ENCODE measurements at regions not wholly inside any gene's neighbourhood (a gene's known extent, or its start where the extent isn't known, plus 50 kb on each side); places are given as distances from the start of the nearest gene placed in this dataset.
"Not testable (repeated sequence)": the region's sequence is repeated elsewhere in the genome, so short reads cannot be mapped to it uniquely, and the experiment has no call there.

- intact Hi-C loops (cut with DNase I; ENCODE audit: low total_unique reads) (no loop called here), in situ Hi-C loops (cut with MboI; ENCODE audit: low pct_ligation_motif_present in 1 of 4, low pct_unique_long_range_greater_than_20kb in 1 of 4, low sequenced_read_pairs in 3 of 4) (no loop called here)
- no peak overlapping the region for H3K27ac ChIP-seq
- H3K4me1 ChIP-seq, result no peaks in the 10 kb centered on the region
- H3K4me3 ChIP-seq, result no peak overlapping the region
- no peaks in the 10 kb centered on the region for H3K27me3 ChIP-seq
- no peaks in the 10 kb centered on the region for H3K36me3 ChIP-seq
- no peaks in the 10 kb centered on the region for H3K9me3 ChIP-seq
- TF ChIP-seq, protein P1, sequence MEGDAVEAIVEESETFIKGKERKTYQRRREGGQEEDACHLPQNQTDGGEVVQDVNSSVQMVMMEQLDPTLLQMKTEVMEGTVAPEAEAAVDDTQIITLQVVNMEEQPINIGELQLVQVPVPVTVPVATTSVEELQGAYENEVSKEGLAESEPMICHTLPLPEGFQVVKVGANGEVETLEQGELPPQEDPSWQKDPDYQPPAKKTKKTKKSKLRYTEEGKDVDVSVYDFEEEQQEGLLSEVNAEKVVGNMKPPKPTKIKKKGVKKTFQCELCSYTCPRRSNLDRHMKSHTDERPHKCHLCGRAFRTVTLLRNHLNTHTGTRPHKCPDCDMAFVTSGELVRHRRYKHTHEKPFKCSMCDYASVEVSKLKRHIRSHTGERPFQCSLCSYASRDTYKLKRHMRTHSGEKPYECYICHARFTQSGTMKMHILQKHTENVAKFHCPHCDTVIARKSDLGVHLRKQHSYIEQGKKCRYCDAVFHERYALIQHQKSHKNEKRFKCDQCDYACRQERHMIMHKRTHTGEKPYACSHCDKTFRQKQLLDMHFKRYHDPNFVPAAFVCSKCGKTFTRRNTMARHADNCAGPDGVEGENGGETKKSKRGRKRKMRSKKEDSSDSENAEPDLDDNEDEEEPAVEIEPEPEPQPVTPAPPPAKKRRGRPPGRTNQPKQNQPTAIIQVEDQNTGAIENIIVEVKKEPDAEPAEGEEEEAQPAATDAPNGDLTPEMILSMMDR (IDR thresholded peaks at IDR 0.05), result no peak
- TF ChIP-seq POLR2A (IDR thresholded peaks at IDR 0.05) (no peak), EP300 (IDR thresholded peaks at IDR 0.05; ENCODE audit: low read depth) (no peak), POLR2AphosphoS5 (IDR thresholded peaks at IDR 0.05) (no peak)
- 88 to 100% methylated on average over 1 to 6 of the region's 6 CpGs for WGBS, 2 donors (ENCODE audit: low coverage in 1 of 2)
- no peak for DNase-seq
These were observed 488.7 kb downstream of the JRKL start for GRCh38 chr11:96878299-96879051.

DNA sequence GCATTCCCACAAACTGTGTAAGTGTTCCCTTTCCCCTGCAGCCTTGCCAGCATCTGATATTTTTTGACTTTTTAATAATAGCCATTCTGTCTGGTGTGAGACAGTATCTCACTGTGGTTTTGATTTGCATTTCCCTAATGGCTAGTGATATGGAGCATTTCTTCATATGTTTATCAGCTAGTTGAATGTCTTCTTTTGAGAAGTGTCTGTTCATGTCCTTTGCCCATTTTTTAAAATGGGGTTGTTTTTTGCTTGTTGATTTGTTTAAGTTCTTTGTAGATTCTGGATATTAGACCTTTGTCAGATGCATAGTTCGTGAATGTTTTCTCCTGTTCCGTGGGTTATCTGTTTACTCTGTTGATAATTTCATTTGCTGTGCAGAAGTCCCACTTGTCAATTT lies 492.8 kb downstream of the JRKL start:
- WGBS, 2 donors (ENCODE audit: low coverage in 1 of 2), result 64 to 75% methylated on average over 2 of the region's 2 CpGs
- DNase-seq; H3K4me1 ChIP-seq; H3K9me3 ChIP-seq; intact Hi-C loops (cut with DNase I; ENCODE audit: low total_unique reads); in situ Hi-C loops (cut with MboI; ENCODE audit: low pct_ligation_motif_present in 1 of 4, low pct_unique_long_range_greater_than_20kb in 1 of 4, low sequenced_read_pairs in 3 of 4); H3K27me3 ChIP-seq; H3K27ac ChIP-seq; H3K36me3 ChIP-seq; H3K4me3 ChIP-seq: not testable (repeated sequence)

DNA sequence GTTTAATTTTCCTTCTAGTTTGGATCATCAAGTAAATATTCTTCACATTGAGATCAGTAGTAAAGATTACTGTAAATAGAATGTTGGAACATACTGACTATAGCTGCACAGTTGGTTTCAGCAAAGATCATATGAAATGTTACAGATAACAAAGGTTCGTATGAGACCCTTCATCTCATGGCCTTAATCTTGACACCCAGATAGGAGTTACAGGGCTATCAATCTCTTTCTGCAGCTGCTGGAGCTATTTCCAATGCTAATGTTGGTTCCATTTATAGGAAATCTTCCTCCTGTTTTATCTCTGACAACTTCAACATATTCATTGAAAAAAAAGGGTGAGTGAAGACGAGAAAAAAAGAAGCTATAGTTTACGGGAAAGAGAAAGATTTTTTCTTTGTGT lies 495.6 kb downstream of the JRKL start:
- in situ Hi-C loops (cut with MboI; ENCODE audit: low pct_ligation_motif_present in 1 of 4, low pct_unique_long_range_greater_than_20kb in 1 of 4, low sequenced_read_pairs in 3 of 4) (no loop called here), intact Hi-C loops (cut with DNase I; ENCODE audit: low total_unique reads) (no loop called here)
- no peaks in the 10 kb centered on the region for H3K27me3 ChIP-seq
- H3K9me3 ChIP-seq, result no peaks in the 10 kb centered on the region
- no peak overlapping the region for H3K4me3 ChIP-seq
- DNase-seq, result no peak
- H3K27ac ChIP-seq, result no peak overlapping the region
- H3K36me3 ChIP-seq, result no peaks in the 10 kb centered on the region
- no peaks in the 10 kb centered on the region for H3K4me1 ChIP-seq
- WGBS, 2 donors (ENCODE audit: low coverage in 1 of 2), result 63 to 78% methylated on average over 3 of the region's 3 CpGs
- TF ChIP-seq, protein P1 (IDR thresholded peaks at IDR 0.05), result no peak
- TF ChIP-seq POLR2A (IDR thresholded peaks at IDR 0.05) (no peak), POLR2AphosphoS5 (IDR thresholded peaks at IDR 0.05) (no peak), EP300 (IDR thresholded peaks at IDR 0.05; ENCODE audit: low read depth) (no peak)

DNA sequence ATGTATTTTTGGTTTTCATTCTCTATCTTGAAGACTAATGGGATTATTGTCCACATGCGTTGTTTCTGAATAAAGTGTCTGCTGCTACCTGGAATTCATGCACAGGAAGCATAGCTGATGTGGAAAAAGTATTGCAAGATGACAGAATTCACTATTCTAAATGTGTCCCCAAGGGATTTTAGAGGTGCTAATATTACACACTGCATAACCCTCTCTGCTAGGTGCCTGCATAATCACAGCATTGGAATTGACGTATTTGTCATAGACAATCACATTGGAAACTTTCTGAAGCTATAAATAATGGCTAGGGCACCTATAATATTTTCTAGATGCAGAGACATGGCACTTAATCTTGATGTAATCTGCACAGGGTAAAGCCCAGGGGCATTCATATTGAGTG lies 496.1 kb downstream of the JRKL start:
- in situ Hi-C loops (cut with MboI; ENCODE audit: low pct_ligation_motif_present in 1 of 4, low pct_unique_long_range_greater_than_20kb in 1 of 4, low sequenced_read_pairs in 3 of 4) (no loop called here), intact Hi-C loops (cut with DNase I; ENCODE audit: low total_unique reads) (no loop called here)
- DNase-seq, result no peak
- Histone ChIP-seq H3K4me1 (no peaks in the 10 kb centered on the region), H3K27me3 (no peaks in the 10 kb centered on the region), H3K27ac (no peak overlapping the region), H3K36me3 (no peaks in the 10 kb centered on the region), H3K9me3 (no peaks in the 10 kb centered on the region), H3K4me3 (no peak overlapping the region)
- TF ChIP-seq POLR2AphosphoS5 (IDR thresholded peaks at IDR 0.05), result no peak
- no peak for TF ChIP-seq POLR2A (IDR thresholded peaks at IDR 0.05)
- TF ChIP-seq EP300 (IDR thresholded peaks at IDR 0.05; ENCODE audit: low read depth), result no peak
- TF ChIP-seq, protein P1 (IDR thresholded peaks at IDR 0.05), result no peak
- WGBS, 2 donors (ENCODE audit: low coverage in 1 of 2), result 89 to 100% methylated on average over 1 to 2 of the region's 2 CpGs

DNA sequence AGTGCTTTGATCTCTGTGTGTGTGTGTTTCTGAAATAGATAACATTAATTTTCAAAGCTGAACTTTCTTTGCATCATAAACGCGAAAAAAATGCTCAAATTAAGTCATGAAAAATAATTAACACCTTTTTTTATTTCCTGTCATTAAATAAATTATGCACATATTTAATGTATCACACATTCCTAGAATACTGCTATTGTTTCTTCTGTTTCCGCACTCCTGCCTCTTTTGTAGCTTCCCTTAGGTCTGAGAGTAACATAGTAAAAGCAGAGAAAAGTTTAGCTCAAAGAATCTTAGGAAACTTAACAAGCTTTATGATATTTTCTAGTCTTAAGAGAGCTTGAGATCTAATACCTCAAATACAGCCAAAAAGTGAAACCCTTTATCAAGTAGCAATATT lies 504.2 kb downstream of the JRKL start:
- intact Hi-C loops (cut with DNase I; ENCODE audit: low total_unique reads) (no loop called here), in situ Hi-C loops (cut with MboI; ENCODE audit: low pct_ligation_motif_present in 1 of 4, low pct_unique_long_range_greater_than_20kb in 1 of 4, low sequenced_read_pairs in 3 of 4) (no loop called here)
- WGBS, 2 donors (ENCODE audit: low coverage in 1 of 2), result 57 to 80% methylated on average over 3 of the region's 3 CpGs
- Histone ChIP-seq H3K27me3 (no peaks in the 10 kb centered on the region), H3K9me3 (no peaks in the 10 kb centered on the region), H3K27ac (no peak overlapping the region), H3K4me1 (no peaks in the 10 kb centered on the region), H3K4me3 (no peak overlapping the region), H3K36me3 (no peaks in the 10 kb centered on the region)
- no peak for DNase-seq
- TF ChIP-seq, protein P1 (IDR thresholded peaks at IDR 0.05), result no peak
- TF ChIP-seq POLR2AphosphoS5 (IDR thresholded peaks at IDR 0.05) (no peak), POLR2A (IDR thresholded peaks at IDR 0.05) (no peak), EP300 (IDR thresholded peaks at IDR 0.05; ENCODE audit: low read depth) (no peak)
